HG03521 (cell line): ENCODE measurements at regions not wholly inside any gene's neighbourhood (a gene's known extent, or its start where the extent isn't known, plus 50 kb on each side); places are given as distances from the start of the nearest gene placed in this dataset.
"Not testable (repeated sequence)": the region's sequence is repeated elsewhere in the genome, so short reads cannot be mapped to it uniquely, and the experiment has no call there.

Experiments
- ATAC-seq: cut with Tn5 transposase; IDR thresholded peaks from one replicate; pipeline ENCODE4 v1.9.1; 2021; ENCODE audit warnings: mild to moderate bottlenecking, moderate library complexity; ENCODE audit not compliant: unreplicated experiment

- no peak for ATAC-seq
These were observed 218.4 kb downstream of the PCSK1 start for GRCh38 chr5:96214442-96215197.

- ATAC-seq: no peak
These were observed 223.2 kb downstream of the PCSK1 start for GRCh38 chr5:96209829-96210228.

GRCh38 chr5:96207420-96207819 lies 225.6 kb downstream of the PCSK1 start:
- no peak for ATAC-seq

DNA sequence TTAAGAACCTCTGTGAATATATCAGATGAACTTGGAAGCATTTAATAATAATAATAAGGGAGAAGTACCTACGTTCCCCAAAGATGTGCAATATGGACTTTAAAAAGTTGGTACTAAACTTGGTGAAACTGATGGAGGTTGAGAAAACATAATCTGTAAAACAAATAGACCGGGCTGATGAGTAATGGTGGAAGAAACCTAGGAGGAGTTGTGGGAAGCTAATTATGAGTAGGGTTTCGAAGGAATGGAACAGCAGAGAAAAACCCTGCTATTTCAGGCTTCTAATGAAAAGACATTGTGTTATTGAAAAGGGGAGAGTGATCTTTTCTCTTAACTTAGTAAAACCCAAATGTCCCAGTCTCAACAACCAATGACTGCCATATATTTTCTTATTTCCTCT lies 229.3 kb downstream of the PCSK1 start:
- ATAC-seq: no peak

GRCh38 chr5:96201503-96201902 lies 231.5 kb downstream of the PCSK1 start:
- ATAC-seq: no peak

DNA sequence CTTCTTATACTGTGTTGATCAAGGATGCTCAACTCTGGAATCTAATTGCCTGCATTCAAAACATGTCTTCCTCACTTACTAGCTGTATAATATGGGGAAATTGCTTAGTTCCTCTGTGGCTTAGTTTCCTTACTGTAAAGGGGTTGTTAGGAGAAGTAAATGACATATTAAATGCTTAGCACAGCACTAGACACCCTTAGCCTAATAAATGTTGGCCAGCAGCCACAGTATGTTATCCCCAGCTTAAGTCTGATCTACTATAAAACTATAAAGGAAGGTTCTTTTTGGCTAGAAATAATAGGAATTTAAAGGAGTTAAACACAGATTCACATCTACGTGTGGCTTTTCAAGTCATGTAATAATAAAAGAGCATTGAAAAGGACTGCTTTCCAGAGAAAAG lies 232.4 kb downstream of the PCSK1 start:
- no peak for ATAC-seq

DNA sequence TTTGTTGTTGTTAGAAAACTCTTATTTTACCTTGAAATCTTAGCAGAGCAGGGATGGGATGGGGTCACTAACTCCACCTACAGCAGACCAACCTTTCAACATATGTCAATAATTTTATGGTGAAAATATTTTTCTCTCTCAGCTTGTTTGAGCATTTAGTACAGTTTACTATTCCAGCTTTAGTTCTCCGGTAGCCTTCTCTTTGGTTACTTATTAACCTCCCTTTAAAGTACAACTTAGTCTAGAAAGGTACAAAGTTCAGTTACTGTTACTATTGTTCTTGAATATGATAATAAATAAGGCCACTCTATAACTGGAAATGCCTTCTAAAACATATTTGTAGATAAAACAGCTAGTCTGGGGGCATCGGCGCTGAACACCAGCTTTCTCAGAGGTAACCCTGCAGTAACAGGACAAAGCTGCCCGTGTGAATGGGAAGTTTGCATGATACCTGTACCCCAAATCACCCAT lies 233.3 kb downstream of the PCSK1 start:
- no peak for ATAC-seq

- no peak for ATAC-seq
These were observed 234.5 kb downstream of the PCSK1 start for GRCh38 chr5:96198356-96199058.

DNA sequence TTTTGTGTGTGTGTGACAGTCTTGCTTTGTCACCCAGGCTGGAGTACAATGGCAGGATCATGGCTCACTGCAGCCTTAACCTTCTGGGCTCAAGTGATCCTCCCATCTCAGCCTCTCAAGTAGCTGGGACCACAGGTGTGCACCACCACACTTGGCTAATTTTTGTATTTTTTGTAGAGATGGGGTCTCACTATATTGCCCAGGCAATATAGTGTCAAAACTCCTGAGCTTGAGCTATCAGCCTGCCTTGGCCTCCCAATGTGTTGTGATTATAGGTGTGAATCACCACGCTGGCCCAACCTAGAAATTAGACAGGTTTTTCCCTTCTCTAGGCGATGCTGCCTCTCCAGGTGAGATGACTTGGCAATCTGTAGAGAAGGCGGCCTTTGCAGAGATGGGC lies 235.3 kb downstream of the PCSK1 start:
- ATAC-seq: not testable (repeated sequence)

DNA sequence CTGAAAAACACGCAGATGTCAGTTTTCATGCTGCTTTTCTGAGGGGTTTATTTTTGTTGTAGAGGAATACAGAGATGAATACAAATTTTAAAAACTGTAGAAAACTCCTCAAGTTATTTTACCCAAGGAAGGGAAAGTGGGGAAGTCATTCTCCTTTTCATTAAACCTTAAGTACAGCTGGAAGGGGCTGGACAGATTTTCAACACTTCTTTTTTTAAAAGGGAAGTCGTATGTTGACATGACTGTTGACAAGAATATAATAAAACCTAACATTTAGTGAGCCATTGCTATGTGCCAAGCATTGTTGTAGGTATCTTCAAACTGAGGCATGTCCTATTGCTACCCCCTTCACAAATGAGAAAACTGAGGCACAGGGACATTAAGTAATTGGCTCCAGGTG lies 235.7 kb upstream of the ELL2 start:
- no peak for ATAC-seq

DNA sequence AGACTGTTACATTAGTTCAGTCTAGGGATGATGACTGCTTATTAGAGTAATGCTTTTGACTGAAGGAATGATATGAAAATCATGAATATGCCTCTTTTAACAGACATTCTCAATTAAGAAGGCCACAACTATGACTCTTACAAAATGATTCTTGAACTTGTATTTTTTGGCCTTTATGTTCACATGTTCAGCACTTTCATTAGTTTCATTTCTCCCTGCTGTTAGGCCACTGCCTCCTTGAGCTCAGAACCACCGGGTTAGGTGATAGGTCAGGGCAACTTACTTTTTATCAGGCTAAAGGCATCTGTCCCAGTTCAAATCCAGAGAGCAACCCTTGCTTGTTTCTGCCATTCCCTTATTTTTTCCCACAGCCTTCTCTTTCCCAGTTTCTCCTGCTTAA lies 235.2 kb upstream of the ELL2 start:
- ATAC-seq: no peak

GRCh38 chr5:96196407-96196806 lies 234.8 kb upstream of the ELL2 start:
- no peak for ATAC-seq

DNA sequence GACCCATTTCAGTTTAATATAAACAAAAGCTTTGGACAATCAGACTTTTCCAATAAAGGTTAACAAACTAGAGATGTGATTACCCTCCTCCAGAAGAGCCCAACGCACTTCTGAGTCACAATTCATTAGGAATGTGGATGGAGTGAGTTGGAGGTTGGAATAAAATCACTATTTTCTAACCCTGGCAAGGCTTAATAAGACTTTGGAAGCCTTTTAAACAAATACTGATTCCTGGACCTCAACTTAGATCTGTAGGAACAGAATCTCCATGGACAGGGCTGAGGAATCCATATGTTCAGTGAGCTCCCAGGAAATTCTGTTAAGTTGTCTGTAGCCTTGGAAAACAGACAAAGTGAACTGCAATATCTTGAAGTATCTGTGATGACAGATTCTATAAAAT lies 233.5 kb upstream of the ELL2 start:
- ATAC-seq: no peak

- no peak for ATAC-seq
These were observed 232.9 kb upstream of the ELL2 start for GRCh38 chr5:96194593-96194992.

DNA sequence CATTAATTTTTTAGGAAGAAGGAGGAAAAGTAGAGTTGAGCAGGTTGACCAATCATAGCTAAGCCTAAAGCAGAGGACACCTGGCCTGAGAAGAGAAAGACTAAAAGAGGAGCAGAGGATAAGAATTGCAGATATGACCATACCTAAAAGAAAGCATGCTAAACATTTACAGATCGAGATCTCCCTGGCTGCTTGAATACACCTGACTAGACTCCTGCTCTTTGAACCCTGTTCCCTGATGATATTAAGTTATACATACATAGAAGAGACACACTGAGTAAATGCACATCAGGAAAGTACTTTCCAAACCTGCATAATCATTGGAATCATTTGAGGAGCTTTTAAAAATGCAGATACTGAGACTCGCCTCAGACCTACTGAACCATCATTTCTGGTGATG lies 232.3 kb upstream of the ELL2 start:
- ATAC-seq: no peak

DNA sequence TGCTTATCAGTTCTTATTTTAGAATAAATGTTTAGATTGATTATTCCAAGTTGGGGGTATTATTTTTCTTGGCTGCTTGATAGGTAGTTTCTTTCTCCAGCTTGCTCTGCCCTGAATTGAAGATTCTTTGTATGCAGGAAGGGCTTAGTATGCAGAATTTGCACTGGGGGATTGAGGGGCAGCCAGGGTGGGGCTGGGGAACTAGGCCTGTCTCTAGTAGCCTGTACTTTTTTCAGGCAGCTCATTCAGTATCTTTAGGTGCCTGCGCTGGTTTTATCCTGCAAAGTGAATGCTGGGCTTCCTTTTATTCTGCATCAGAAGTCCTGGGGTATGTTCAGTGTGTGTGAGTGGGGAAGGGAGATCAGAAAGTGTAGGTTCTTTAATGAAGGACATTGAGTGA lies 228.3 kb upstream of the ELL2 start:
- no peak for ATAC-seq

DNA sequence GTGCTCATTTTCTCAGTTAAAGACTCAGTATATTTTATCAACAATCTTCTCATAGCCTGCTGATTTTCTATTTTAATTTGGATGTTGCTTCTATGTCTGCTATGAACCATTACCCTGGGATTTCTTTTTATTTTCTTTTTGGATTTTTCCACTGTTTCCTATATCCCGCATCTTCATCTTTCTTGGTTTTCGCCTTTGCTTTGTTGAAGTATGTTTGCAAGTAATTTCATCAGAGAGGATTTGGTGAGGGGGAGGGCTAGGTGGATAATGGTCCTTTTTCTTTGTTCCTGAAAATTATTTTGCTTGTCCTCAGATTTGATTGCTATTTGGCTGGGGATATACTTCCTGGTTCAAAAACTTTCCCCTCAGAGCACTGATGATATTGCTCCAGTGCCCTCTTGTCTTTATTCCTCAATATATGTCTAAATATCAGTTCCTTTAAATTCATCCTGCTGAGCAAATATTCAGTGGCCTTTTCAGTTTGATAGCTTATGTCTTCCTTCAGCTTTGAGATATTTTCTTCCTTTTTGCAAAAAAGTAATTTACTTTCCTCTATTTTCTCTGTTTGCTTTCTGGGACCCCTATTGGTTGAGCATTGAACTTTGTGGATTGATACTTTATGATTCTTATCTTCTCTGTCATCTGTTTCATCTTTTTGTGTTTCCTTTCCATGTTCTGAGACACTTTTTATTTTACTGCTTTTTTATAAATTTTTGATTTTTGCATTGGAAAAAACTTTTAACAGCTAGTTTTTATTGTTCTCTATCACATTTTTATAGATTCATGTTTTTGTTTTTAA lies 227.6 kb upstream of the ELL2 start:
- ATAC-seq: no peak

GRCh38 chr5:96187309-96188027 lies 225.8 kb upstream of the ELL2 start:
- ATAC-seq: no peak

- ATAC-seq: not testable (repeated sequence)
These were observed 222.9 kb upstream of the ELL2 start for GRCh38 chr5:96184510-96184909.

- no peak for ATAC-seq
These were observed 219.2 kb upstream of the ELL2 start for GRCh38 chr5:96180684-96181435.
